ENCODE measurements at regions not wholly inside any gene's neighbourhood (a gene's known extent, or its start where the extent isn't known, plus 50 kb on each side); places are given as distances from the start of the nearest gene placed in this dataset.

DNA sequence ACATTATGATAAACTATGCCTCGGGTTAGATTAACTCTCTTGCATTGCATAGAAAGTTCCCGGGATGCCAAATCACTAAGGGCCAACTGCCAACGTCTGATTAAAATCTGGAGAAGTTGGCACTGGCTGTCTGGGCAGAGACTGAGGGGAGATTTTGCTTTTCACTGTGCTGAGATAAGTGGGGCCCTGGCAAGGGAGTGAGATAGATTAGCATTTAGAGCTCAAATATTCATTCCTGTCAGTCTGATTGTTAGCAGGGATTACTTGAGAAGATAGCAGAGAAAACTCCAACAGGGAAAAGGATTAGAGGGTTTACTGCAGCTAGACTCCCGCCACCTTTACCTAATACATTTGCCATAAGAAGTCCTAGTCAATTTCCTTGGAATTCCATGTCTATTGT lies 714.1 kb upstream of the CHRM3 start:
- H3K4me3 ChIP-seq (ENCODE audit: low read depth, low read length) = no peak overlapping the region
- TF ChIP-seq CTCF (IDR thresholded peaks at IDR 0.05; ENCODE audit: borderline replicate concordance, insufficient read depth, low read depth, low read length) = no peak

GRCh38 chr1:238664139-238664538 lies 722.2 kb upstream of the CHRM3 start:
- TF ChIP-seq CTCF (IDR thresholded peaks at IDR 0.05; ENCODE audit: borderline replicate concordance, insufficient read depth, low read depth, low read length) = no peak
- H3K4me3 ChIP-seq (ENCODE audit: low read depth, low read length) = no peak overlapping the region

GRCh38 chr1:238660849-238661248 lies 725.5 kb upstream of the CHRM3 start:
- TF ChIP-seq CTCF (IDR thresholded peaks at IDR 0.05; ENCODE audit: borderline replicate concordance, insufficient read depth, low read depth, low read length) = no peak
- no peak overlapping the region for H3K4me3 ChIP-seq (ENCODE audit: low read depth, low read length)

DNA sequence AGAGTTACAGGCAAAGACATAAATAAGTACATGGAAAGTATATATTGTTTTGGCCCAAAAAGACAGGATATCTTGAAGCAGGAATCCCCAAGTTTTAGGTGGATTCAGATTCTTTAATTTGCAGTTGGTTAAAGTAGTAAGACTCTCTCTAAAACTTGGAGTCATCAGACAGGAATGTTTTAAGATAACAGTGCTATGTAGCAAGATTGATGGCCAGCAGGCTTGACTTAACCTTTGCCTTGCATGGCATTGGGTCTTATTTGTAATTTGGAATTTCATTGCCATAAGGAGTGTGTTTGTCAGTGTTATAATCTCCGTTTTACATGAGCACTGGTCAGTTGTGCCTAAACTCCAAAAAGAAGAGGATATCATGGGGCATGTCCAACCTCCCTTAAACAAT lies 727.6 kb upstream of the CHRM3 start:
- no peak overlapping the region for H3K4me3 ChIP-seq (ENCODE audit: low read depth, low read length)
- TF ChIP-seq CTCF (IDR thresholded peaks at IDR 0.05; ENCODE audit: borderline replicate concordance, insufficient read depth, low read depth, low read length) = no peak

- no peak for TF ChIP-seq CTCF (IDR thresholded peaks at IDR 0.05; ENCODE audit: borderline replicate concordance, insufficient read depth, low read depth, low read length)
- H3K4me3 ChIP-seq (ENCODE audit: low read depth, low read length) = no peak overlapping the region
Observed at GRCh38 chr1:238653693-238654321, 732.6 kb upstream of the CHRM3 start.

GRCh38 chr1:238652346-238652968 lies 733.9 kb upstream of the CHRM3 start:
- no peak overlapping the region for H3K4me3 ChIP-seq (ENCODE audit: low read depth, low read length)
- no peak for TF ChIP-seq CTCF (IDR thresholded peaks at IDR 0.05; ENCODE audit: borderline replicate concordance, insufficient read depth, low read depth, low read length)

DNA sequence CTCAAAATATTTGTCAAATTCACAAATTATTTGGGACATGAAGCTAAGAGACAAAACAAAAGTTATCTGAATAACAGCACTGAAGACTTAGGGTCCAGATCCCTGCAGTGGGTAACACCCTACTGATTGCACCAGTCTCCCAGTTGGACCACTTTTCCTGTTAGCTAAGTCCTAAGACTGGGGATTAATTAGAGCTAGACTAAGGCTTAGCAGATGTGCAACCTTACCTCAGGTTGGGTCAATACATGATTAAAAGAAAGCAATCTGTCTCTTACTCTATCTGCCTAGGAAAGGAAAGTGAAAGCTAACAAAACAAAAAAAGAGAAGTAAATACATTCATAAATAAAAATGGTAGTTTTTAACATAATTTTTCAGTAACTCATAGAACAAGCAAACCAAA lies 737.2 kb upstream of the CHRM3 start:
- no peak overlapping the region for H3K4me3 ChIP-seq (ENCODE audit: low read depth, low read length)
- TF ChIP-seq CTCF (IDR thresholded peaks at IDR 0.05; ENCODE audit: borderline replicate concordance, insufficient read depth, low read depth, low read length) = no peak

Measured in GM12875 (cell line).